Astrocyte (in vitro differentiated cells and primary cell): ENCODE measurements at regions not wholly inside any gene's neighbourhood (a gene's known extent, or its start where the extent isn't known, plus 50 kb on each side); places are given as distances from the start of the nearest gene placed in this dataset.
A peak's percentile ranks its signal among the peaks of the same experiment; 100 is the strongest.

Experiments
- DNase-seq: peaks from one replicate; pipeline ENCODE4 v3.0.0-alpha.2; 2010; ENCODE audit warnings: low read depth
- FAIRE-seq: peaks from 2 replicates; lab custom pipeline; 2011; peaks lifted over from hg19 to GRCh38; lab: Jason Lieb, UNC
- H2AFZ ChIP-seq: 2 replicates; pipeline ENCODE4 v1.6.0; 2012; ENCODE audit warnings: low read depth, low read length, inconsistent platforms
- H3K27ac ChIP-seq: 2 replicates; pipeline ENCODE4 v1.5.1; 2011; ENCODE audit warnings: low read depth, low read length, inconsistent platforms
- H3K27me3 ChIP-seq: 2 replicates; pipeline ENCODE4 v1.6.0; 2011; ENCODE audit warnings: low read length, inconsistent platforms; ENCODE audit not compliant: insufficient read depth
- H3K36me3 ChIP-seq: 2 replicates; pipeline ENCODE4 v1.5.1; 2011; ENCODE audit warnings: low read length, inconsistent platforms; ENCODE audit not compliant: insufficient read depth
- H3K4me1 ChIP-seq: 2 replicates; pipeline ENCODE4 v1.5.1; 2011; ENCODE audit warnings: low read length, inconsistent platforms; ENCODE audit not compliant: insufficient read depth
- H3K4me2 ChIP-seq: 2 replicates; pipeline ENCODE4 v1.6.0; 2012; ENCODE audit warnings: low read length, inconsistent platforms
- H3K4me3 ChIP-seq: 2 replicates; pipeline ENCODE4 v1.5.1; 2011; ENCODE audit warnings: low read depth, mild to moderate bottlenecking, low read length, inconsistent platforms; ENCODE audit not compliant: insufficient read depth
- H3K79me2 ChIP-seq: 2 replicates; pipeline ENCODE4 v1.6.0; 2012; ENCODE audit warnings: mild to moderate bottlenecking, low read length, inconsistent platforms; ENCODE audit not compliant: insufficient read depth
- H3K9ac ChIP-seq: 2 replicates; pipeline ENCODE4 v1.6.0; 2012; ENCODE audit warnings: mild to moderate bottlenecking, low read length, inconsistent platforms
- H3K9me3 ChIP-seq: 2 replicates; pipeline ENCODE4 v1.5.1; 2012; ENCODE audit warnings: low read depth, mild to moderate bottlenecking, low read length, inconsistent platforms; ENCODE audit not compliant: insufficient read depth
- H4K20me1 ChIP-seq: 2 replicates; pipeline ENCODE4 v1.6.0; 2012; ENCODE audit warnings: low read length, inconsistent platforms; ENCODE audit not compliant: insufficient read depth
- H3K27ac Mint-ChIP-seq: one replicate; pipeline ENCODE4 v1.8.0; 2021; ENCODE audit warnings: mild to moderate bottlenecking, mixed read lengths; ENCODE audit not compliant: unreplicated experiment
- H3K27me3 Mint-ChIP-seq: one replicate; pipeline ENCODE4 v1.8.0; 2021; ENCODE audit warnings: low read depth, mixed read lengths; ENCODE audit not compliant: unreplicated experiment
- H3K36me3 Mint-ChIP-seq: one replicate; pipeline ENCODE4 v1.8.0; 2021; ENCODE audit warnings: low read depth, mixed read lengths; ENCODE audit not compliant: unreplicated experiment
- H3K4me1 Mint-ChIP-seq: one replicate; pipeline ENCODE4 v1.8.0; 2021; ENCODE audit warnings: low read depth, mixed read lengths; ENCODE audit not compliant: unreplicated experiment
- H3K4me3 Mint-ChIP-seq: one replicate; pipeline ENCODE4 v1.8.0; 2021; ENCODE audit warnings: mild to moderate bottlenecking, moderate library complexity, mixed read lengths; ENCODE audit not compliant: unreplicated experiment
- H3K9me3 Mint-ChIP-seq: one replicate; pipeline ENCODE4 v1.8.0; 2021; ENCODE audit warnings: mild to moderate bottlenecking, mixed read lengths; ENCODE audit not compliant: unreplicated experiment
- CTCF ChIP-seq: IDR thresholded peaks from 2 replicates; pipeline ENCODE4 v1.5.1; 2011; ENCODE audit warnings: low read depth, mild to moderate bottlenecking, inconsistent platforms, low read length, moderate library complexity; ENCODE audit not compliant: insufficient read depth
- EZH2 ChIP-seq: IDR thresholded peaks from 2 replicates; pipeline ENCODE4 v1.6.1; 2012; ENCODE audit warnings: mild to moderate bottlenecking, low read length, inconsistent platforms; ENCODE audit not compliant: insufficient read depth

DNA sequence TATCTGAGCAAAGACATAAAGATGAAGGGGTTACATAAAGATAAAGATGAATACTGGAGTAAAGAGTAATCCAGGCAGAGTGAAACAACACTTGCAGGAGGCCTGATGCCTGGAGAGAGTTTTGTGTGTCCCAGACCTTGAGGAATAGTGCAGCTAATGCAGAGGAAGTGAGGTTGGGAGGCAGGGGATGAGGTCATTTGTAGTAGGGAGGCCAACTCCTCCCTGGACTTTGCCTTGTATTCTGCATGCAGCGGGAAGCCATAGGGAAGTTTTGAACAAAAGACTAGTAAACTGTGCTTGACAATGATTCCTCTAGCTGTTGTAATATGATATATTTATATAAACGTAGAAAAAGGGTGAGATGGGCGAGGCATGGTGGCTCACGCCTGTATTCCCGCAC is 356.6 kb downstream of the KCNJ2 start:
- H3K9me3 ChIP-seq: no peaks in the 10 kb centered on the region
- no peaks in the 10 kb centered on the region for H3K4me1 ChIP-seq
- H4K20me1 ChIP-seq: no peaks in the 10 kb centered on the region
- Mint-ChIP-seq H3K27ac (no peak overlapping the region), H3K4me3 (no peak overlapping the region), H3K27me3 (no peaks in the 10 kb centered on the region), H3K4me1 (no peaks in the 10 kb centered on the region), H3K9me3 (no peaks in the 10 kb centered on the region), H3K36me3 (no peaks in the 10 kb centered on the region)
- no peaks in the 10 kb centered on the region for H3K27me3 ChIP-seq
- no peak overlapping the region for H3K9ac ChIP-seq
- FAIRE-seq: no peak
- TF ChIP-seq EZH2 (no peak), CTCF (no peak)
- no peak for DNase-seq
- no peak overlapping the region for H3K4me2 ChIP-seq
- H3K27ac ChIP-seq: no peak overlapping the region
- H3K36me3 ChIP-seq: no peaks in the 10 kb centered on the region
- H2AFZ ChIP-seq: no peak overlapping the region
- H3K4me3 ChIP-seq: no peak overlapping the region
- no peaks in the 10 kb centered on the region for H3K79me2 ChIP-seq

DNA sequence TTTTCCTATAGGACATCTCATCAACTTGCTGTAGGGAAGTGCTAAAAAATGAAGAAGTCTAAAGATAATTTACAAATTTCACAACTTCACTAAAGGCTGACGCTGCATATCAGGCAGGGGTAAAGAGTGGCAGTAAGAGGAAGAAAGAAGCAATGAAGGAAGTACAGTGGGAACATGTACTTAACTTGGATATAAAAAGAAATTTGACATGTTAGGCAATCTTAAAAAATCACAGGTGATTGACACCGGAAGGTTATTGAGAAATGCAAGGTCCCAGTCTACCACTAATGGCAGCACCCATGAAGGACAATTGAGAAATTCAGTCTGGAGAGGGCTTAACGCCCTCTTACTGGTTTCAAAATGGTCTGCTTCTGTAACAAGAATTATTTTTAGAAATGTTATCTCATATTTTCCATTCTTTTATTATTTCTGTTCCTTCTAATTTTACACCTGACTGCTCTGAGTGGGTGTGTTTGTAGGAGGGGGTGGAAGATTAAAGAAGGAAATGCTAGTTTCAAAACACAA is 358.1 kb downstream of the KCNJ2 start:
- Mint-ChIP-seq H3K4me1 (no peaks in the 10 kb centered on the region), H3K27me3 (no peaks in the 10 kb centered on the region), H3K36me3 (no peaks in the 10 kb centered on the region), H3K27ac (no peak overlapping the region), H3K9me3 (no peaks in the 10 kb centered on the region), H3K4me3 (no peak overlapping the region)
- H3K27me3 ChIP-seq: no peaks in the 10 kb centered on the region
- H3K4me1 ChIP-seq: no peaks in the 10 kb centered on the region
- H3K27ac ChIP-seq: no peak overlapping the region
- H2AFZ ChIP-seq: no peak overlapping the region
- no peaks in the 10 kb centered on the region for H3K36me3 ChIP-seq
- no peak overlapping the region for H3K4me3 ChIP-seq
- FAIRE-seq: no peak
- H3K79me2 ChIP-seq: no peaks in the 10 kb centered on the region
- no peak for TF ChIP-seq CTCF
- TF ChIP-seq EZH2: no peak
- no peak overlapping the region for H3K4me2 ChIP-seq
- no peaks in the 10 kb centered on the region for H3K9me3 ChIP-seq
- peak; percentile 28 for DNase-seq
- H4K20me1 ChIP-seq: no peaks in the 10 kb centered on the region
- H3K9ac ChIP-seq: no peak overlapping the region

- no peaks in the 10 kb centered on the region for H3K4me1 ChIP-seq
- H3K27me3 ChIP-seq: no peaks in the 10 kb centered on the region
- peaks cover 6% of the 10 kb centered on the region for H3K9me3 ChIP-seq
- no peaks in the 10 kb centered on the region for H3K79me2 ChIP-seq
- Mint-ChIP-seq H3K4me1 (no peaks in the 10 kb centered on the region), H3K27ac (no peak overlapping the region), H3K36me3 (no peaks in the 10 kb centered on the region), H3K9me3 (no peaks in the 10 kb centered on the region), H3K27me3 (no peaks in the 10 kb centered on the region), H3K4me3 (no peak overlapping the region)
- TF ChIP-seq CTCF: no peak
- TF ChIP-seq EZH2: no peak
- FAIRE-seq (no peak), DNase-seq (no peak)
- no peak overlapping the region for H3K9ac ChIP-seq
- H2AFZ ChIP-seq: no peak overlapping the region
- no peaks in the 10 kb centered on the region for H4K20me1 ChIP-seq
- no peaks in the 10 kb centered on the region for H3K36me3 ChIP-seq
- H3K4me2 ChIP-seq: no peak overlapping the region
- no peak overlapping the region for H3K4me3 ChIP-seq
- no peak overlapping the region for H3K27ac ChIP-seq
Measured at GRCh38 chr17:70533427-70533826, 364.1 kb downstream of the KCNJ2 start.
